ENCODE measurements at regions not wholly inside any gene's neighbourhood (a gene's known extent, or its start where the extent isn't known, plus 50 kb on each side); places are given as distances from the start of the nearest gene placed in this dataset.

GRCh38 chr12:75561921-75562320, 50.5 kb upstream of the KRR1 start:
- TF ChIP-seq, protein P1, sequence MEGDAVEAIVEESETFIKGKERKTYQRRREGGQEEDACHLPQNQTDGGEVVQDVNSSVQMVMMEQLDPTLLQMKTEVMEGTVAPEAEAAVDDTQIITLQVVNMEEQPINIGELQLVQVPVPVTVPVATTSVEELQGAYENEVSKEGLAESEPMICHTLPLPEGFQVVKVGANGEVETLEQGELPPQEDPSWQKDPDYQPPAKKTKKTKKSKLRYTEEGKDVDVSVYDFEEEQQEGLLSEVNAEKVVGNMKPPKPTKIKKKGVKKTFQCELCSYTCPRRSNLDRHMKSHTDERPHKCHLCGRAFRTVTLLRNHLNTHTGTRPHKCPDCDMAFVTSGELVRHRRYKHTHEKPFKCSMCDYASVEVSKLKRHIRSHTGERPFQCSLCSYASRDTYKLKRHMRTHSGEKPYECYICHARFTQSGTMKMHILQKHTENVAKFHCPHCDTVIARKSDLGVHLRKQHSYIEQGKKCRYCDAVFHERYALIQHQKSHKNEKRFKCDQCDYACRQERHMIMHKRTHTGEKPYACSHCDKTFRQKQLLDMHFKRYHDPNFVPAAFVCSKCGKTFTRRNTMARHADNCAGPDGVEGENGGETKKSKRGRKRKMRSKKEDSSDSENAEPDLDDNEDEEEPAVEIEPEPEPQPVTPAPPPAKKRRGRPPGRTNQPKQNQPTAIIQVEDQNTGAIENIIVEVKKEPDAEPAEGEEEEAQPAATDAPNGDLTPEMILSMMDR (IDR thresholded peaks at IDR 0.05 in 8 of 11, conservative IDR thresholded peaks at IDR 0.05 in 3 of 11) = no peak
- TF ChIP-seq POLR2A (IDR thresholded peaks at IDR 0.05) (no peak), POLR2AphosphoS5 (IDR thresholded peaks at IDR 0.05) (no peak)

Measured in spleen (tissue), 7 donors.